Caco-2 (cell line): ENCODE measurements at regions not wholly inside any gene's neighbourhood (a gene's known extent, or its start where the extent isn't known, plus 50 kb on each side); places are given as distances from the start of the nearest gene placed in this dataset.

Experiments used
- BruUV-seq: library from RNA; stranded (reverse); fragments of 400-500 nt; replicated peaks from 2 replicates; lab custom pipeline; 2021; lab: Mats Ljungman, UMichigan
- CTCF ChIA-PET: fragments of 300-600 bp; sonication (Branson Sonifier 250); formaldehyde crosslinking; loops from one replicate; lab custom pipeline; 2022; ENCODE audit warnings: antibody characterized with exemption; lab: Charles Lee
- POLR2A ChIA-PET: fragments of 300-600 bp; sonication (Branson Sonifier 250); formaldehyde crosslinking; loops from one replicate; lab custom pipeline; 2022; ENCODE audit warnings: antibody characterized with exemption; lab: Charles Lee
- DNase-seq, 2 experiments: peaks; one replicate each; pipeline versions ENCODE4 v3.0.0 to v3.0.0-alpha.2; 2020 to 2022
- H3K27me3 ChIP-seq: replicated peaks from 2 replicates; pipeline ENCODE4 v1.6.0; 2011; ENCODE audit warnings: low read length; ENCODE audit not compliant: control insufficient read depth, insufficient read depth
- H3K36me3 ChIP-seq: 2 replicates; pipeline ENCODE4 v1.5.1; 2011; ENCODE audit warnings: low read length; ENCODE audit not compliant: control insufficient read depth, insufficient read depth
- H3K4me1 ChIP-seq: fragments of 250-450 bp; sonication (Bioruptor Pico); 2 replicates; pipeline ENCODE4 v1.5.1; 2020; ENCODE audit warnings: mild to moderate bottlenecking
- H3K4me3 ChIP-seq: 2 replicates; pipeline ENCODE4 v1.5.1; 2011; ENCODE audit warnings: low read depth, mild to moderate bottlenecking, control low read depth, low read length
- H3K9me3 ChIP-seq: fragments of 250-450 bp; sonication (Bioruptor Pico); 2 replicates; pipeline ENCODE4 v1.5.1; 2020; ENCODE audit warnings: mild to moderate bottlenecking, moderate library complexity
- H3K27ac Mint-ChIP-seq: one replicate; pipeline ENCODE4 v1.8.0; 2022; ENCODE audit warnings: mixed read lengths; ENCODE audit not compliant: unreplicated experiment
- H3K27me3 Mint-ChIP-seq: one replicate; pipeline ENCODE4 v1.8.0; 2022; ENCODE audit warnings: mixed read lengths; ENCODE audit not compliant: insufficient read depth, unreplicated experiment
- H3K36me3 Mint-ChIP-seq: one replicate; pipeline ENCODE4 v1.8.0; 2022; ENCODE audit warnings: mild to moderate bottlenecking, mixed read lengths; ENCODE audit not compliant: insufficient read depth, unreplicated experiment
- H3K4me1 Mint-ChIP-seq: one replicate; pipeline ENCODE4 v1.8.0; 2022; ENCODE audit warnings: low read depth, mixed read lengths; ENCODE audit not compliant: unreplicated experiment
- H3K4me3 Mint-ChIP-seq: one replicate; pipeline ENCODE4 v1.8.0; 2022; ENCODE audit warnings: mild to moderate bottlenecking, moderate library complexity, mixed read lengths; ENCODE audit not compliant: unreplicated experiment
- H3K9me3 Mint-ChIP-seq: one replicate; pipeline ENCODE4 v1.8.0; 2022; ENCODE audit warnings: mixed read lengths; ENCODE audit not compliant: unreplicated experiment
- CTCF ChIP-seq, 2 experiments: fragments of 200-600 bp in 1 of 2; IDR thresholded peaks; 1 replicate in 1 of 2; 2 replicates in 1 of 2; pipeline versions ENCODE4 v1.5.1 to v1.8.0; 2011 to 2022; ENCODE audit warnings: antibody characterized with exemption in 1 of 2, control low read depth in 1 of 2, inconsistent platforms in 1 of 2, low read depth in 1 of 2, low read length in 1 of 2, mild to moderate bottlenecking in 1 of 2, moderate library complexity in 1 of 2; ENCODE audit not compliant: insufficient read depth in 1 of 2, severe bottlenecking in 1 of 2, unreplicated experiment in 1 of 2
- intact Hi-C: fragments of 100-400 bp; cut with micrococcal nuclease; formaldehyde crosslinking; loops from one replicate; pipeline ENCODE4 v1.10.0; 2022; ENCODE audit not compliant: unreplicated experiment

- intact Hi-C loops, result no loop called here
- no peak overlapping the region for H3K4me3 ChIP-seq
- H3K4me3 Mint-ChIP-seq, result no peak overlapping the region
- no peaks in the 10 kb centered on the region for H3K36me3 Mint-ChIP-seq
- no peaks in the 10 kb centered on the region for H3K27me3 ChIP-seq
- no peak overlapping the region for H3K27ac Mint-ChIP-seq
- TF ChIP-seq CTCF (IDR thresholded peaks at IDR 0.05; ENCODE audit: insufficient read depth in 1 of 2, low read depth in 1 of 2, low read length in 1 of 2, severe bottlenecking in 1 of 2, unreplicated experiment in 1 of 2), result no peak
- DNase-seq, result no peak
- H3K27me3 Mint-ChIP-seq, result peaks cover 34% of the 10 kb centered on the region
- H3K4me1 ChIP-seq, result no peaks in the 10 kb centered on the region
- no peaks in the 10 kb centered on the region for H3K36me3 ChIP-seq
- H3K4me1 Mint-ChIP-seq, result no peaks in the 10 kb centered on the region
- no peaks in the 10 kb centered on the region for H3K9me3 Mint-ChIP-seq
- POLR2A ChIA-PET, result no interaction called here
- CTCF ChIA-PET, result no interaction called here
- no TSS peak for BruUV-seq
- peaks cover 7% of the 10 kb centered on the region; the same call in 1 of the 2 replicates for H3K9me3 ChIP-seq
Observed at GRCh38 chr13:37934339-37935191, 65.0 kb upstream of the TRPC4 start.

GRCh38 chr13:37929308-37929707 is 59.7 kb upstream of the TRPC4 start:
- POLR2A ChIA-PET, result no interaction called here
- no peaks in the 10 kb centered on the region for H3K27me3 ChIP-seq
- H3K4me3 ChIP-seq, result no peak overlapping the region
- no peaks in the 10 kb centered on the region for H3K36me3 ChIP-seq
- H3K9me3 ChIP-seq, result peaks cover 3% of the 10 kb centered on the region; the same call in 1 of the 2 replicates
- TF ChIP-seq CTCF (IDR thresholded peaks at IDR 0.05; ENCODE audit: insufficient read depth in 1 of 2, low read depth in 1 of 2, low read length in 1 of 2, severe bottlenecking in 1 of 2, unreplicated experiment in 1 of 2), result no peak
- H3K4me1 ChIP-seq, result no peaks in the 10 kb centered on the region
- intact Hi-C loops, result no loop called here
- no peak for DNase-seq
- Mint-ChIP-seq H3K27me3 (peaks cover 28% of the 10 kb centered on the region), H3K27ac (no peak overlapping the region), H3K4me3 (no peak overlapping the region), H3K4me1 (no peaks in the 10 kb centered on the region), H3K36me3 (no peaks in the 10 kb centered on the region), H3K9me3 (no peaks in the 10 kb centered on the region)
- CTCF ChIA-PET, result no interaction called here
- no TSS peak for BruUV-seq

- no peaks in the 10 kb centered on the region for H3K36me3 ChIP-seq
- no peak for DNase-seq
- H3K9me3 ChIP-seq, result peaks cover 3% of the 10 kb centered on the region; the same call in 1 of the 2 replicates
- H3K27ac Mint-ChIP-seq, result no peak overlapping the region
- POLR2A ChIA-PET, result interaction anchor here (0.6 kb wide), 1 partner anchor 928 kb away, joined by 8 read pairs; no protein-coding TSS in a partner anchor
- H3K36me3 Mint-ChIP-seq, result no peaks in the 10 kb centered on the region
- H3K4me3 ChIP-seq, result no peak overlapping the region
- intact Hi-C loops, result no loop called here
- no peaks in the 10 kb centered on the region for H3K9me3 Mint-ChIP-seq
- H3K27me3 ChIP-seq, result no peaks in the 10 kb centered on the region
- BruUV-seq, result no TSS peak
- no peak overlapping the region for H3K4me3 Mint-ChIP-seq
- H3K27me3 Mint-ChIP-seq, result peaks cover 25% of the 10 kb centered on the region
- H3K4me1 ChIP-seq, result no peaks in the 10 kb centered on the region
- TF ChIP-seq CTCF (IDR thresholded peaks at IDR 0.05; ENCODE audit: insufficient read depth in 1 of 2, low read depth in 1 of 2, low read length in 1 of 2, severe bottlenecking in 1 of 2, unreplicated experiment in 1 of 2), result no peak
- no peaks in the 10 kb centered on the region for H3K4me1 Mint-ChIP-seq
- CTCF ChIA-PET, result no interaction called here
Observed at GRCh38 chr13:37927561-37927960, 58.0 kb upstream of the TRPC4 start.
